Ovary (tissue), 7 donors: ENCODE measurements at regions not wholly inside any gene's neighbourhood (a gene's known extent, or its start where the extent isn't known, plus 50 kb on each side); places are given as distances from the start of the nearest gene placed in this dataset.

Experiments used
- DNase-seq, 5 donors: peaks; one replicate each; pipeline ENCODE4 v3.0.0-alpha.2; 2019 to 2020
- H3K27ac ChIP-seq, 2 donors: fragments of 200-600 bp; one replicate each; pipeline versions ENCODE4 v1.5.1 to v1.8.0; 2019 to 2022
- H3K27me3 ChIP-seq: fragments of 200-600 bp; one replicate; pipeline ENCODE4 v1.8.0; 2022
- H3K36me3 ChIP-seq: fragments of 200-600 bp; sonication (generic); one replicate; pipeline ENCODE4 v1.5.1; 2019
- H3K4me1 ChIP-seq: one replicate; pipeline ENCODE4 v1.8.1; 2013; ENCODE audit warnings: mild to moderate bottlenecking, moderate library complexity; ENCODE audit not compliant: insufficient read depth
- H3K4me3 ChIP-seq: fragments of 200-600 bp; sonication (generic); one replicate; pipeline ENCODE4 v1.5.1; 2017
- H3K9me3 ChIP-seq, 2 donors: fragments of 200-600 bp in 1 of 2; sonication (generic) in 1 of 2; one replicate each; pipeline versions ENCODE4 v1.5.1 to v1.8.1; 2013 to 2019; ENCODE audit warnings: mild to moderate bottlenecking in 1 of 2, moderate library complexity in 1 of 2
- EP300 ChIP-seq: sonication (generic); formaldehyde crosslinking; IDR thresholded peaks from one replicate; pipeline ENCODE4 v1.6.1; 2017; ENCODE audit warnings: antibody characterized with exemption
- POLR2A ChIP-seq: fragments of 450-650 bp; IDR thresholded peaks from one replicate; pipeline ENCODE4 v1.6.1; 2017; ENCODE audit warnings: antibody characterized with exemption, mild to moderate bottlenecking, moderate library complexity
- WGBS, 3 donors: extraction: QIAGEN DNeasy Blood & Tissue Kit in 1 of 3; methylation state at CpG; one replicate each; pipeline versions ENCODE4 v1.1.5 to v1.1.7; 2013 to 2017; 5-methylcytosine and 5-hydroxymethylcytosine counted together
- intact Hi-C, 4 donors: fragments of 100-400 bp; cut with DNase I; formaldehyde crosslinking; loops; one replicate each; pipeline versions ENCODE4 v1.11.0 to v1.15.1; 2022 to 2023
- TF ChIP-seq, protein P1 (sequence below), 3 donors: fragments of 450-650 bp in 2 of 3; fragments of 200-600 bp in 1 of 3; IDR thresholded peaks; one replicate each; pipeline versions ENCODE4 v1.5.1 to v1.8.0; 2016 to 2022; ENCODE audit warnings: antibody characterized with exemption in 3 of 3, mild to moderate bottlenecking in 1 of 3
- donor health status: DM: no; HTN: no; CAD: no; lungs with moderate emphysema.
- donor health status: DM: no; HTN: no; CAD: no.
- donor health status: Bipolar disorder and iron deficiency.
- donor health status: DM: no; HTN: no; CAD: no.
- donor health status: DM: yes; HTN: yes; CAD: no.

- Histone ChIP-seq H3K27ac (no peak overlapping the region), H3K27me3 (no peaks in the 10 kb centered on the region)
- intact Hi-C loops, result no loop called here
These were observed 59.7 kb upstream of the ARID2 start for GRCh38 chr12:45669792-45670191.

GRCh38 chr12:45670346-45671065 is 59.0 kb upstream of the ARID2 start:
- no peaks in the 10 kb centered on the region for H3K36me3 ChIP-seq
- intact Hi-C loops, result no loop called here
- H3K9me3 ChIP-seq, result no peaks in the 10 kb centered on the region
- H3K27ac ChIP-seq, result no peak overlapping the region
- no peak overlapping the region for H3K4me3 ChIP-seq
- H3K27me3 ChIP-seq, result no peaks in the 10 kb centered on the region
- no peak for TF ChIP-seq EP300
- no peak for TF ChIP-seq POLR2A
- no peaks in the 10 kb centered on the region for H3K4me1 ChIP-seq
- 90 to 92% (median 91%) methylated on average over 5 of the region's 5 CpGs for WGBS, 3 donors
- no peak for DNase-seq

More at GRCh38 chr12:45669792-45670191, 59.7 kb upstream of the ARID2 start:
- TF ChIP-seq POLR2A (no peak), EP300 (no peak)
- TF ChIP-seq, protein P1, sequence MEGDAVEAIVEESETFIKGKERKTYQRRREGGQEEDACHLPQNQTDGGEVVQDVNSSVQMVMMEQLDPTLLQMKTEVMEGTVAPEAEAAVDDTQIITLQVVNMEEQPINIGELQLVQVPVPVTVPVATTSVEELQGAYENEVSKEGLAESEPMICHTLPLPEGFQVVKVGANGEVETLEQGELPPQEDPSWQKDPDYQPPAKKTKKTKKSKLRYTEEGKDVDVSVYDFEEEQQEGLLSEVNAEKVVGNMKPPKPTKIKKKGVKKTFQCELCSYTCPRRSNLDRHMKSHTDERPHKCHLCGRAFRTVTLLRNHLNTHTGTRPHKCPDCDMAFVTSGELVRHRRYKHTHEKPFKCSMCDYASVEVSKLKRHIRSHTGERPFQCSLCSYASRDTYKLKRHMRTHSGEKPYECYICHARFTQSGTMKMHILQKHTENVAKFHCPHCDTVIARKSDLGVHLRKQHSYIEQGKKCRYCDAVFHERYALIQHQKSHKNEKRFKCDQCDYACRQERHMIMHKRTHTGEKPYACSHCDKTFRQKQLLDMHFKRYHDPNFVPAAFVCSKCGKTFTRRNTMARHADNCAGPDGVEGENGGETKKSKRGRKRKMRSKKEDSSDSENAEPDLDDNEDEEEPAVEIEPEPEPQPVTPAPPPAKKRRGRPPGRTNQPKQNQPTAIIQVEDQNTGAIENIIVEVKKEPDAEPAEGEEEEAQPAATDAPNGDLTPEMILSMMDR (IDR thresholded peaks at IDR 0.05), result no peak
- no peaks in the 10 kb centered on the region for H3K36me3 ChIP-seq
- no peak overlapping the region for H3K4me3 ChIP-seq
- WGBS, 3 donors, result 65 to 69% (median 65%) methylated on average over 2 of the region's 2 CpGs
- no peaks in the 10 kb centered on the region for H3K4me1 ChIP-seq
- no peaks in the 10 kb centered on the region for H3K9me3 ChIP-seq
- DNase-seq, result no peak

DNA sequence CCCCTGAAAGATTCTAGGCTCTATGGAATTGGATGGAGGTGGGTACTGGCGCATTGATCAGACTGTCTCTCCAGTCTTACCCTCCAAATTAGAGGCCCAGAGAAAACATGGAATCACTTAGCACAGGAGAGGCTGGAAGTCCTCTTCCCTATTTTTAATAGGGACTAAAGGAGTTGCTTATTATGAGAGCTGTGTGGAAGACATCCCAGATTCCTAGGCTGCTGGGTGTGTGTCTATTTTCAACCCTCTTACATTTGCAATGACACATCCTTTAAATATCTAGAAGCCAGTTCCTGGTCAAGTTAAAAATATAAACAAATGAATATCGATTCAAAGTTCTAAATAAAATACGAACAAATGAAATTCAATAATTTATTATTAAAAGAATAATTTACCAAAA is 58.3 kb upstream of the ARID2 start:
- intact Hi-C loops, result no loop called here

DNA sequence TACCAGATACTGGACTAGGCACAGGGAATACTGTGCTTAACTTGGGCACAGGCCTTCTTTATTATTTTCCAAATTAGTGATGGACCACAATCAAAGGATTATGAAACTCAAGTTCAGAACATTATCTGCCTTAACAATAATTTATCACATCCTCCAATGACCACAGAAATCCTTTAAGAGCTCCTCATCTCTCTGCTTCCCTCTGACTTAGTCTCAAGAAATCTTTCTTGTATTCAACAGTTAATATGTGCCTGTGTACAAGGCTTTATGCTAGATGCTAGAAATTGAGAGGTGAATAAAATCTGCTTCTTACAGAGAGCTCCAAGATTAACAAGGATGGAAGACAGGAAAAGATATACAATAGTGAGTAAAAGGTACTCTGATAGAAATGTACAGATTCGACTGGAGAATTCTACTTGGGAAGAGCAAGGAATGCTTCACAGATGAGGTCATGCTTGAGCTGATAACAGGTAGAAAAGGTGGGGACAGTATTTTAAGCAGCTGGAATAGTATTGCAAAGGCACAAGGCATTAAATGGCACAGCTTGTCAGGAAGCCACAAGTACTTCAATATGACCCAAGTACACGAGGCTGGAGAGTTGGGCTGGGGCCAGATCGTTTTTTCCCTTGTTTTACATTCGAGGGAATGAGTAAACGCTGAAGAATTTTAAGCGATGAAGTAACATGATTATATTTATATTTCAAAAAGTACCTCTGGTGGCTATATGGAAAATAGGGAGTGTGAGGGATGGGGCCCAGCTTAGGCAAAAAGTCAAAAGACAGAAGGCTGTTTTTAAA is 55.1 kb upstream of the ARID2 start:
- H3K27ac ChIP-seq, result no peak overlapping the region

More for the DNA sequence above, 58.3 kb upstream of the ARID2 start:
- 61% methylated on average over 3 of the region's 3 CpGs for WGBS, 3 donors
- TF ChIP-seq EP300 (no peak), POLR2A (no peak)
- TF ChIP-seq, protein P1 (IDR thresholded peaks at IDR 0.05), result no peak
- Histone ChIP-seq H3K27ac (no peak overlapping the region), H3K4me3 (no peak overlapping the region), H3K4me1 (no peaks in the 10 kb centered on the region), H3K27me3 (no peaks in the 10 kb centered on the region), H3K9me3 (no peaks in the 10 kb centered on the region), H3K36me3 (no peaks in the 10 kb centered on the region)
- DNase-seq, result no peak

More for the DNA sequence above, 55.1 kb upstream of the ARID2 start:
- no peaks in the 10 kb centered on the region for H3K36me3 ChIP-seq
- H3K4me1 ChIP-seq, result no peaks in the 10 kb centered on the region
- H3K27me3 ChIP-seq, result no peaks in the 10 kb centered on the region
- TF ChIP-seq EP300 (no peak), POLR2A (no peak)
- TF ChIP-seq, protein P1 (IDR thresholded peaks at IDR 0.05), result no peak
- intact Hi-C loops, result no loop called here
- H3K9me3 ChIP-seq, result no peaks in the 10 kb centered on the region
- peak in 3 of 5 donors; percentile 31 to 48 (median 40) for DNase-seq
- no peak overlapping the region for H3K4me3 ChIP-seq
- 26 to 43% (median 28%) methylated on average over 6 of the region's 6 CpGs for WGBS, 3 donors
